Hepatocyte (in vitro differentiated cells): ENCODE measurements at regions not wholly inside any gene's neighbourhood (a gene's known extent, or its start where the extent isn't known, plus 50 kb on each side); places are given as distances from the start of the nearest gene placed in this dataset.
"Not testable (repeated sequence)": the region's sequence is repeated elsewhere in the genome, so short reads cannot be mapped to it uniquely, and the experiment has no call there.

Experiments
- DNase-seq: peaks from one replicate; pipeline ENCODE4 v3.0.0-alpha.2; 2016; ENCODE audit warnings: low spot score
- H2AFZ ChIP-seq: fragments of 200-600 bp; sonication (generic); 2 replicates; pipeline ENCODE4 v1.6.0; 2016; ENCODE audit warnings: antibody characterized with exemption, mild to moderate bottlenecking
- H3K27ac ChIP-seq: fragments of 200-600 bp; sonication (generic); 2 replicates; pipeline ENCODE4 v1.5.1; 2016; ENCODE audit warnings: mild to moderate bottlenecking
- H3K27me3 ChIP-seq: fragments of 200-600 bp; sonication (generic); 2 replicates; pipeline ENCODE4 v1.6.1; 2016
- H3K36me3 ChIP-seq: fragments of 200-600 bp; sonication (generic); replicated peaks from 2 replicates; pipeline ENCODE4 v1.5.1; 2016; ENCODE audit warnings: low read depth; ENCODE audit not compliant: insufficient read depth
- H3K4me1 ChIP-seq: fragments of 200-600 bp; sonication (generic); 2 replicates; pipeline ENCODE4 v1.5.1; 2016; ENCODE audit warnings: mild to moderate bottlenecking, moderate library complexity; ENCODE audit not compliant: insufficient read depth
- H3K4me2 ChIP-seq: fragments of 200-600 bp; sonication (generic); 2 replicates; pipeline ENCODE4 v1.6.0; 2016
- H3K4me3 ChIP-seq: fragments of 200-600 bp; sonication (generic); 2 replicates; pipeline ENCODE4 v1.5.1; 2016; ENCODE audit warnings: mild to moderate bottlenecking
- H3K79me2 ChIP-seq: fragments of 200-600 bp; sonication (generic); 2 replicates; pipeline ENCODE4 v1.6.0; 2017; ENCODE audit warnings: mild to moderate bottlenecking
- H3K9me2 ChIP-seq: fragments of 200-600 bp; sonication (generic); replicated peaks from 2 replicates; pipeline ENCODE4 v1.6.0; 2017; ENCODE audit warnings: mild to moderate bottlenecking; ENCODE audit not compliant: insufficient read depth
- H3K9me3 ChIP-seq: fragments of 200-600 bp; sonication (generic); 2 replicates; pipeline ENCODE4 v1.5.1; 2016; ENCODE audit warnings: low read depth, mild to moderate bottlenecking
- H4K20me1 ChIP-seq: fragments of 200-600 bp; sonication (generic); 2 replicates; pipeline ENCODE4 v1.6.0; 2016; ENCODE audit warnings: mild to moderate bottlenecking; ENCODE audit not compliant: insufficient read depth, poor library complexity, severe bottlenecking
- WGBS: methylation state at CpG from one replicate; pipeline ENCODE4 v1.1.6; 2016; ENCODE audit warnings: low lambda C conversion rate; ENCODE audit errors: missing lambda C conversion rate; 5-methylcytosine and 5-hydroxymethylcytosine counted together
- TF ChIP-seq, protein P1 (sequence below): fragments of 200-600 bp; sonication (generic); IDR thresholded peaks from 2 replicates; pipeline ENCODE4 v1.5.1; 2016; ENCODE audit warnings: antibody characterized with exemption, mild to moderate bottlenecking; ENCODE audit not compliant: poor library complexity

DNA sequence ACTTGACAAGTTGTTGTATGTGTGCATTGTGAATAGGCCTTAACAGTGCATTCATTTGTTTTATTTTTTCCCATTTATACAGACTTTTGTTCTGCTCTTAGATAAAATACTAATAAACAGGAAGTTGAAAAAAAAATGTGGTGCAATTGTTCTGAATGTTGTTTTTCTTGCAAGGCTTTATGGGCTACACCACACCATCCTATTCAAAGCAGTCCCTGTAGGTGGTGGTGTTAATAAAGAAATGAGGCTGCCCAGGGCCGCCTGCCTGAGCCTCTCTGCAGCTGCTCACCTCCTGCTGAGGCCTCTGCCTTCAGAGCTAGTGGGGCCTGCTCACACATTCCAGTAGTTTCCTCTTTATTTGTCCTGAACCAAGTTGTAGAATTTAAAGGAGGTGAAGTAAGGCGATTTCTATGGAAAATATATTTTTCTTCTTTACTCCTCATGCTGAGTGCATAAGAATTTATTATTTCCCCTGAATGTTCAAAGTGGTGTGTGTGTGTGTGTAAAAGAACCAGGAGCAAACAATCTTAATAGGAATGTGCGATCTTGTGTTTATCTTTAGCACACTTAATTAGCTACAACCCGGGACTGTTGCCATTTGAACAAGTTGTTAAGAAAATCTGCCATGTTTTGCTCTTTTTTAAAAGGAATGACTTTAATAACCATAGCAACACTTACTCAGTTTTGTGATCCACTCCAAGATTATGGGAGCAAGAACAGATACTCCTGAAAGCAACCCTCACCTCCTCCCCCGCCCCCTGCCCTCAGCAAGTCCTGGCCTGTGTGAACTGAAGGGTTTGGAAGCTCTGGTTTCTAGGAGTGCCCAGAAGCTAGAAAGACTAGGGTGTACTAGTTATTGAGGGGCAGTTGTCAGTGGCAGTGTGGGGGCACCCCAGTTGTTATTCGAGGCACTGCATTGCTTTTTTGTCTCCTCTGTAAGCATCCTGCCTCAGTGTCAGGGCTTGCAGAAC, 251.6 kb upstream of the PLGLB2 start:
- peaks cover 17% of the 10 kb centered on the region for H3K4me1 ChIP-seq
- not testable (repeated sequence) for H3K4me3 ChIP-seq, H2AFZ ChIP-seq, H3K9me2 ChIP-seq, H3K27me3 ChIP-seq, H3K79me2 ChIP-seq, H4K20me1 ChIP-seq, H3K4me2 ChIP-seq, H3K36me3 ChIP-seq, H3K9me3 ChIP-seq
- TF ChIP-seq, protein P1, sequence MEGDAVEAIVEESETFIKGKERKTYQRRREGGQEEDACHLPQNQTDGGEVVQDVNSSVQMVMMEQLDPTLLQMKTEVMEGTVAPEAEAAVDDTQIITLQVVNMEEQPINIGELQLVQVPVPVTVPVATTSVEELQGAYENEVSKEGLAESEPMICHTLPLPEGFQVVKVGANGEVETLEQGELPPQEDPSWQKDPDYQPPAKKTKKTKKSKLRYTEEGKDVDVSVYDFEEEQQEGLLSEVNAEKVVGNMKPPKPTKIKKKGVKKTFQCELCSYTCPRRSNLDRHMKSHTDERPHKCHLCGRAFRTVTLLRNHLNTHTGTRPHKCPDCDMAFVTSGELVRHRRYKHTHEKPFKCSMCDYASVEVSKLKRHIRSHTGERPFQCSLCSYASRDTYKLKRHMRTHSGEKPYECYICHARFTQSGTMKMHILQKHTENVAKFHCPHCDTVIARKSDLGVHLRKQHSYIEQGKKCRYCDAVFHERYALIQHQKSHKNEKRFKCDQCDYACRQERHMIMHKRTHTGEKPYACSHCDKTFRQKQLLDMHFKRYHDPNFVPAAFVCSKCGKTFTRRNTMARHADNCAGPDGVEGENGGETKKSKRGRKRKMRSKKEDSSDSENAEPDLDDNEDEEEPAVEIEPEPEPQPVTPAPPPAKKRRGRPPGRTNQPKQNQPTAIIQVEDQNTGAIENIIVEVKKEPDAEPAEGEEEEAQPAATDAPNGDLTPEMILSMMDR: peak; percentile 43
- H3K27ac ChIP-seq: peak overlapping the region; percentile 50
- WGBS: 10% methylated on average over 3 of the region's 6 CpGs
- peak; percentile 14 for DNase-seq

DNA sequence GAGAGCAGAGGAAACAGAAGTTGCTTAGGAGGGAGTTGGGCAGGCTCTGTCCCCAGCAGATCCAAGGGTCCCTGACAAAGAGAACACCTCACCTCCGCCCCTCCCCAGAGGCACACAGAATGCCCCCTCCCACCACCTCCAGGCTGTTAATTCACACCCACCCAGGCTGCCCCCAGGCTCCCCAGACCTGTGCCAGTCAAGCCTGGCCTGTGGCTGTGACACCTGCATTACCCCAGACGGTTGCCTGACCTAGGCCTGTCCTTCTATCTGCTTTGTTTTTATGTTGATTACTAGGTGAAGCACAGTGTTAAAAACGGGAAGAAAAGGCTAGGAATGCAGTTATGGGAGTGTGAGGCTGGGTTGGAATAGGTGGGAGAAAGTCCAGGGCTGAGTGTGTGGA, 250.8 kb upstream of the PLGLB2 start:
- H3K79me2 ChIP-seq, H3K4me3 ChIP-seq, H2AFZ ChIP-seq, H3K4me2 ChIP-seq, H3K9me2 ChIP-seq, H3K36me3 ChIP-seq, H3K27ac ChIP-seq, H3K27me3 ChIP-seq, H3K9me3 ChIP-seq, H4K20me1 ChIP-seq, DNase-seq: not testable (repeated sequence)
- peaks cover 17% of the 10 kb centered on the region for H3K4me1 ChIP-seq
- 43% methylated on average over 1 of the region's 3 CpGs for WGBS

DNA sequence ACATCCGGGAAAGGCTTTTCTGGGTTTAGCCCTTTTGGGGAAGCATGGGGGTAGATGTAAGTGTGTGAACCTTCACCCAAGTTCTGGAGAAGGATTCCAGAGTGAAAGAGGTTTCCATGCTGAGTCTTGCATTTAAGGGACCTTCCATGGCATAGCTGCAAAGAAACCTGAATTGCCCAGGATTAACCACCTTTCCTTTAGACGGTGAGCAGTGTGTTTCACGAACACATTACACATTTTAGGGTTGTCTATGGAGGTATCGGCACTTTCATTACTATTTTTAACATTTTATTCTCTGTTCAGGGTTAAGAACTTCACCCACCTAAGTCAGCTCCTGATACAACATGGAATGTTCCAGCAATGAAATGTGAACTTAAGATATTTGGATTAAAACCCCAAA, 250.2 kb upstream of the PLGLB2 start:
- not testable (repeated sequence) for H3K4me2 ChIP-seq, H4K20me1 ChIP-seq, H3K27me3 ChIP-seq, H3K79me2 ChIP-seq, H3K36me3 ChIP-seq, H3K4me3 ChIP-seq, H3K27ac ChIP-seq, DNase-seq, H2AFZ ChIP-seq, H3K9me2 ChIP-seq, H3K9me3 ChIP-seq
- 75% methylated on average over 3 of the region's 4 CpGs for WGBS
- peaks cover 17% of the 10 kb centered on the region for H3K4me1 ChIP-seq

DNA sequence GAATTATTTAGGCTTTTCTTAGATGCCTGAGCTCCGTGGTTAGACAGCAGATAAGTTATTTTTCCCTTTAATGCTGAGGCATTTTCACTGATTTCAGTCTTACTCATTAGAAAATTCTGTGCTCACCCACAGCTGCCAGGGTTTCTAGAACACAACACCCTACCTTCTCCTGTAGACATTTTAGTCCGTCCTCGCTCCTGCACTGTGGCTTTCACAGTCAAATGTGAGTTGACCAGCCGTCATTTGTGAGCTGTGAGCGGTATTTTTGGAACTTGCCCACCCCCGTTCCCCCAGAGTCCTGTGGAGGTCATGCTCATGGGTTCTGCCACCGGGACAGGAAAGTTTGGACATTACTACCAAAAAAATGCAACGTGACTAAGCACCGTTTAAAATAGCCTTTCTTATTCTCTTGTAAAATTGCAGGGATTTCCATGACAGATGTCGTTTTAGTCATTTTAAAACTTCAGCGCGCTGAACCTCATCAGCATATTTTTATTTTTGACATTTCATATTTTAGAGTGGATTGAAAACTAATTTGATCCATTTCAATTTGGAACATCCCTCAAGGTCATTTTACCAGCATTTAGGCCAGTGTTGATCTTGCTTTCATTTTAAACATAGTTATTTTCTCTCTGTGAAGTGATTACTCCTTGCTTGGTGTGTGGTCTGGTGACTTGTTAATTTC, 249.6 kb upstream of the PLGLB2 start:
- H3K79me2 ChIP-seq, H4K20me1 ChIP-seq: not testable (repeated sequence)

DNA sequence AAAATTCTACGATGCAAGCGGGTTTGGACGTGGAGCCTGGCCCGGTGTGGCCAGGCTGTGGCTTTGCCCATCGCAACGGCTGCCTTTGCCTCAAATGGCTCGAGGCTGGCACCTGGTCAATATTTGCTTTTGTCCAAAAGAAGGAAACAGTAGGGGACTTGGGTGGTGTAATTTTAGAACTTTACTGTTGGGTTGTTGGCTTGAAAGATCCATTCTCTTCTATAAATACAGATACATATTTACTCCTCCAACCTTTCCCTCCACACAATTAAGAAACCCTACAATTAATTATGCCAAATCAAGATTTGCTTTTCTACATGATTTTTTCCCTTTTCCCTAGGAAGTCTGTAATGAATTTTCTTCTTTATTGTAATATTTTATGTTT, 249.0 kb upstream of the PLGLB2 start:
- not testable (repeated sequence) for H3K36me3 ChIP-seq, H4K20me1 ChIP-seq, DNase-seq, H3K79me2 ChIP-seq, H3K9me2 ChIP-seq, H3K27me3 ChIP-seq, H3K27ac ChIP-seq, H3K9me3 ChIP-seq, H2AFZ ChIP-seq, H3K4me3 ChIP-seq
- Histone ChIP-seq H3K4me2 (peak overlapping the region; percentile 46), H3K4me1 (peaks cover 17% of the 10 kb centered on the region)
- WGBS: 76% methylated on average over 3 of the region's 7 CpGs

More for the DNA sequence above, 249.6 kb upstream of the PLGLB2 start:
- H3K27me3 ChIP-seq, H2AFZ ChIP-seq, H3K4me3 ChIP-seq, H3K9me3 ChIP-seq, H3K9me2 ChIP-seq, H3K36me3 ChIP-seq, DNase-seq, H3K27ac ChIP-seq: not testable (repeated sequence)
- Histone ChIP-seq H3K4me1 (peaks cover 17% of the 10 kb centered on the region), H3K4me2 (peak overlapping the region; percentile 46)
- WGBS: 63% methylated on average over 7 of the region's 12 CpGs

DNA sequence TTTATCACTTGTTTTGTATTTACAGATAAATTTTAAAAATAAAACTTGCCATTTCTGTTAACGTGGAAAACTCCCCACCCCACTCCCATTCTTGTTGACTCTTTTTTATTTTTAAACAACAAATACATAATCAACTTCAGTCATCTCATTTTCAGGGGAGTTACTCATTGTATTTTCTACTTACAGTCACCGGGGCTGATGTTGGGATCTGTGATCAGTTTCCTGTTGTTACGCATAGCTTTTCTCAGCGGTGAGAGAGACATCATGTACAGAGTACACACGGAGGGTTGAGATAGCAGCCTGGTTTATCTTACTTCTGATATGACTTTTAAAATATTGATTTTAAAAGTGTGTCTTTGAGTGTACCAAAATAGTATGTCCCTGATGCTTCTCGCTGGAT, 248.0 kb upstream of the PLGLB2 start:
- DNase-seq: not testable (repeated sequence)
- 36% methylated on average over 5 of the region's 6 CpGs for WGBS

DNA sequence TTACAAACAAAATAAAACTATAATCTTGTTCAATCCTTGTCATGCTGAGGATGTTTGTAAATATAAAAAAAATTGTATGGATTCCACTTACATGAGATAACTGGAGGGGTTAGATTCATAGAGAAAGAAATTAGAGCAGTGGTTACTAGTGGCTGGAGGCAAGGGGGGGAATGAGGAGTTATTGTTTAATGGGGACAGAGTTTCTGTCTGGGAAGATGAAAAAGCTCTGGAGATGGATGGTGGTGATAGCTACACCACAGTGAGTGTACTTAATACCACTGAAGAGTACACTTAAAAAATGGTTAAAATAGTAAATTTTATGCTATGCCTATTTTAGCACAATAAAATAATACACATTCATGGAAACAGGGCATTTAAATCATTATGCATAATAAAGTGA, 247.5 kb upstream of the PLGLB2 start:
- H3K27me3 ChIP-seq, H3K4me3 ChIP-seq, H3K27ac ChIP-seq, H3K9me2 ChIP-seq, H3K36me3 ChIP-seq, DNase-seq, H2AFZ ChIP-seq, H4K20me1 ChIP-seq, H3K9me3 ChIP-seq, H3K79me2 ChIP-seq: not testable (repeated sequence)
- Histone ChIP-seq H3K4me1 (peaks cover 10% of the 10 kb centered on the region), H3K4me2 (peak overlapping the region; percentile 54)

More for the DNA sequence above, 248.0 kb upstream of the PLGLB2 start:
- H3K4me2 ChIP-seq: peak overlapping the region; percentile 54
- H3K36me3 ChIP-seq, H3K79me2 ChIP-seq, H2AFZ ChIP-seq, H3K4me3 ChIP-seq, H3K9me2 ChIP-seq, H3K27me3 ChIP-seq, H4K20me1 ChIP-seq, H3K27ac ChIP-seq, H3K9me3 ChIP-seq: not testable (repeated sequence)
- peaks cover 15% of the 10 kb centered on the region for H3K4me1 ChIP-seq

DNA sequence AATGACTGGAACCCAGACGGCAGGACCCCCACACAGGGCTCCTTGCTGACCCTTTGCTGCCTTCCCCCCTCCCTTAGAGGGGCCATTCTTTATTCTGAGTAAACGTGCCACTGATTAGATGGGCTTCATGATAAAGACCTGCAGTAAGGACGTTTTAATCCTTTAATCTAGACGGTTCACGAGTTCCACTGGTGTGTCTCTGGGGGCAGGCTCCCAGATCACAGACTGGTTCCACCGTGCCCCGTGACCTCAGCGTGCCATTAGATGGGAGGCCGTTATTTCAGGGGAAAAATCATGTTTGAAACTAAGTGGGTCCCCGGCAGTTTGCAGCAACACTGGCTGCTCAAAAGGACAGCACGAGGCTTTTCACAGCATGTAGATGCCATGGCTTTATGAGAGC, 246.9 kb upstream of the PLGLB2 start:
- H3K9me3 ChIP-seq, H3K79me2 ChIP-seq, H3K36me3 ChIP-seq, H3K9me2 ChIP-seq, H3K4me3 ChIP-seq, H3K4me1 ChIP-seq, DNase-seq, H3K27ac ChIP-seq, H3K27me3 ChIP-seq, H4K20me1 ChIP-seq, H2AFZ ChIP-seq: not testable (repeated sequence)
- 35% methylated on average over 10 of the region's 11 CpGs for WGBS
- peak overlapping the region; percentile 34 for H3K4me2 ChIP-seq
